HuH-7 (cell line): ENCODE measurements at regions not wholly inside any gene's neighbourhood (a gene's known extent, or its start where the extent isn't known, plus 50 kb on each side); places are given as distances from the start of the nearest gene placed in this dataset.
"Not testable (repeated sequence)": the region's sequence is repeated elsewhere in the genome, so short reads cannot be mapped to it uniquely, and the experiment has no call there.

Experiments
- DNase-seq: peaks from one replicate; pipeline ENCODE4 v3.0.0; 2011; ENCODE audit warnings: low spot score

GRCh38 chr2:87486413-87486812 is 261.5 kb upstream of the PLGLB2 start:
- DNase-seq: not testable (repeated sequence)

- DNase-seq: not testable (repeated sequence)
Observed at GRCh38 chr2:87488021-87488420, 259.9 kb upstream of the PLGLB2 start.

DNA sequence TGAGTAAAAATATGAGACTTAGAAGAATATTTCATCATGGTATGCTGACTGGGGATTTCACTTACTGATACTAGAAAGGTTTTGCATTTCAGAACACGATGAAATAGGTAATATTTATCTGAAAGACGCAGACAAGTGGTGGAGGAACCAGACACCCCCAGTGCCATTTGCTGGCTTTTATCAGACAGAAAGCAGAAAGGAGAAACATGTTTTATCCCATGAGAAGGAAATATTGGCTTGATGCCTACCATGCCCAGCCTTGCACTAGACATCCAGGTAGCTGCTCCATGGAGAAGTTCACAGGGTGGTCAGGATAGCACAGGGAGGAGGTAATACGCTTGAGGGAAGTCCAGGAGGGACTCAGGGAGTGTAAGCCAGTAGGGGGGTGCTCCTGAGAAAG is 258.9 kb upstream of the PLGLB2 start:
- DNase-seq: not testable (repeated sequence)

DNA sequence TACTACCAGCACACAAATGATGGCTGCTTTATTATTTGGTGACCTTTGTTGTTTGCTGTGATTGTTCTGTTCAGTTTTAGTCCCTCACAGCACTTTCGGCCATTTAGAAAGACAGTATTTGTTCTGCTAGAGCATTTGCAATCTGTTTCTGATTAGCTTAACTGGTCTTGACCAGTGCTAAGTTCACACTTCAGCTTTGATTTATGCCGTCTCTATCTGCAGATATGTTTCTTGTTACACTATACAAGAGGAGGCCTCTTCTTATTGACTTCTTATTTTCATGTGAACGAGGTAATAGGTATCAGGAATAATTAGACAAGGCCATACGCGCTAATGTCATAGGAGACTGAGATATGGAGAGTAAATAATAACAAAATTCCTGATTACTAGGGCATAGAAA is 253.0 kb upstream of the PLGLB2 start:
- DNase-seq: not testable (repeated sequence)

GRCh38 chr2:87495455-87495854 is 252.4 kb upstream of the PLGLB2 start:
- DNase-seq: not testable (repeated sequence)

DNA sequence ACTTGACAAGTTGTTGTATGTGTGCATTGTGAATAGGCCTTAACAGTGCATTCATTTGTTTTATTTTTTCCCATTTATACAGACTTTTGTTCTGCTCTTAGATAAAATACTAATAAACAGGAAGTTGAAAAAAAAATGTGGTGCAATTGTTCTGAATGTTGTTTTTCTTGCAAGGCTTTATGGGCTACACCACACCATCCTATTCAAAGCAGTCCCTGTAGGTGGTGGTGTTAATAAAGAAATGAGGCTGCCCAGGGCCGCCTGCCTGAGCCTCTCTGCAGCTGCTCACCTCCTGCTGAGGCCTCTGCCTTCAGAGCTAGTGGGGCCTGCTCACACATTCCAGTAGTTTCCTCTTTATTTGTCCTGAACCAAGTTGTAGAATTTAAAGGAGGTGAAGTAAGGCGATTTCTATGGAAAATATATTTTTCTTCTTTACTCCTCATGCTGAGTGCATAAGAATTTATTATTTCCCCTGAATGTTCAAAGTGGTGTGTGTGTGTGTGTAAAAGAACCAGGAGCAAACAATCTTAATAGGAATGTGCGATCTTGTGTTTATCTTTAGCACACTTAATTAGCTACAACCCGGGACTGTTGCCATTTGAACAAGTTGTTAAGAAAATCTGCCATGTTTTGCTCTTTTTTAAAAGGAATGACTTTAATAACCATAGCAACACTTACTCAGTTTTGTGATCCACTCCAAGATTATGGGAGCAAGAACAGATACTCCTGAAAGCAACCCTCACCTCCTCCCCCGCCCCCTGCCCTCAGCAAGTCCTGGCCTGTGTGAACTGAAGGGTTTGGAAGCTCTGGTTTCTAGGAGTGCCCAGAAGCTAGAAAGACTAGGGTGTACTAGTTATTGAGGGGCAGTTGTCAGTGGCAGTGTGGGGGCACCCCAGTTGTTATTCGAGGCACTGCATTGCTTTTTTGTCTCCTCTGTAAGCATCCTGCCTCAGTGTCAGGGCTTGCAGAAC is 251.6 kb upstream of the PLGLB2 start:
- DNase-seq: not testable (repeated sequence)

DNA sequence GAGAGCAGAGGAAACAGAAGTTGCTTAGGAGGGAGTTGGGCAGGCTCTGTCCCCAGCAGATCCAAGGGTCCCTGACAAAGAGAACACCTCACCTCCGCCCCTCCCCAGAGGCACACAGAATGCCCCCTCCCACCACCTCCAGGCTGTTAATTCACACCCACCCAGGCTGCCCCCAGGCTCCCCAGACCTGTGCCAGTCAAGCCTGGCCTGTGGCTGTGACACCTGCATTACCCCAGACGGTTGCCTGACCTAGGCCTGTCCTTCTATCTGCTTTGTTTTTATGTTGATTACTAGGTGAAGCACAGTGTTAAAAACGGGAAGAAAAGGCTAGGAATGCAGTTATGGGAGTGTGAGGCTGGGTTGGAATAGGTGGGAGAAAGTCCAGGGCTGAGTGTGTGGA is 250.8 kb upstream of the PLGLB2 start:
- not testable (repeated sequence) for DNase-seq

GRCh38 chr2:87497700-87498099 is 250.2 kb upstream of the PLGLB2 start:
- DNase-seq: not testable (repeated sequence)

GRCh38 chr2:87498169-87498853 is 249.6 kb upstream of the PLGLB2 start:
- not testable (repeated sequence) for DNase-seq

DNA sequence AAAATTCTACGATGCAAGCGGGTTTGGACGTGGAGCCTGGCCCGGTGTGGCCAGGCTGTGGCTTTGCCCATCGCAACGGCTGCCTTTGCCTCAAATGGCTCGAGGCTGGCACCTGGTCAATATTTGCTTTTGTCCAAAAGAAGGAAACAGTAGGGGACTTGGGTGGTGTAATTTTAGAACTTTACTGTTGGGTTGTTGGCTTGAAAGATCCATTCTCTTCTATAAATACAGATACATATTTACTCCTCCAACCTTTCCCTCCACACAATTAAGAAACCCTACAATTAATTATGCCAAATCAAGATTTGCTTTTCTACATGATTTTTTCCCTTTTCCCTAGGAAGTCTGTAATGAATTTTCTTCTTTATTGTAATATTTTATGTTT is 249.0 kb upstream of the PLGLB2 start:
- DNase-seq: not testable (repeated sequence)

DNA sequence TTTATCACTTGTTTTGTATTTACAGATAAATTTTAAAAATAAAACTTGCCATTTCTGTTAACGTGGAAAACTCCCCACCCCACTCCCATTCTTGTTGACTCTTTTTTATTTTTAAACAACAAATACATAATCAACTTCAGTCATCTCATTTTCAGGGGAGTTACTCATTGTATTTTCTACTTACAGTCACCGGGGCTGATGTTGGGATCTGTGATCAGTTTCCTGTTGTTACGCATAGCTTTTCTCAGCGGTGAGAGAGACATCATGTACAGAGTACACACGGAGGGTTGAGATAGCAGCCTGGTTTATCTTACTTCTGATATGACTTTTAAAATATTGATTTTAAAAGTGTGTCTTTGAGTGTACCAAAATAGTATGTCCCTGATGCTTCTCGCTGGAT is 248.0 kb upstream of the PLGLB2 start:
- not testable (repeated sequence) for DNase-seq

DNA sequence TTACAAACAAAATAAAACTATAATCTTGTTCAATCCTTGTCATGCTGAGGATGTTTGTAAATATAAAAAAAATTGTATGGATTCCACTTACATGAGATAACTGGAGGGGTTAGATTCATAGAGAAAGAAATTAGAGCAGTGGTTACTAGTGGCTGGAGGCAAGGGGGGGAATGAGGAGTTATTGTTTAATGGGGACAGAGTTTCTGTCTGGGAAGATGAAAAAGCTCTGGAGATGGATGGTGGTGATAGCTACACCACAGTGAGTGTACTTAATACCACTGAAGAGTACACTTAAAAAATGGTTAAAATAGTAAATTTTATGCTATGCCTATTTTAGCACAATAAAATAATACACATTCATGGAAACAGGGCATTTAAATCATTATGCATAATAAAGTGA is 247.5 kb upstream of the PLGLB2 start:
- not testable (repeated sequence) for DNase-seq

- not testable (repeated sequence) for DNase-seq
Observed at GRCh38 chr2:87500951-87501350, 246.9 kb upstream of the PLGLB2 start.

DNA sequence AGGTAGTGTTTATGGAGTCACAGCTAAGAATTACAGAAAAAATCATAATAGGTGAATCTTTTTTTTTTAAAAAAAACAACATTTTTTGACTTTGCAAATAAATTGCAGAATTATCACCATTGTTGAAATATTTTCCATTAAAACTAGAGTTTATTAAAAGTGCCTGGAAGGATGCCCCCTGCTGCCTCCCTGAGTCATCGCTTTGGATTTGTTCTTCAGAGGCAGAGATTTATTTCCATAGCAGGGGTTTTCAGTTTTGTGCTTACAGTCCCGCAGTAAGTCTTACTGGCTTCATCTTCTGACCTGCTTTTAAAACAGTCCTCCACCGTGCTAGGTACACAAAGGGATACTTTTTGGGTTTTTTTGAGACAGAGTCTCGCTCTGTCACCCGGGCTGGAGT is 244.9 kb upstream of the PLGLB2 start:
- not testable (repeated sequence) for DNase-seq

- DNase-seq: not testable (repeated sequence)
Observed at GRCh38 chr2:87505239-87505638, 242.6 kb upstream of the PLGLB2 start.

DNA sequence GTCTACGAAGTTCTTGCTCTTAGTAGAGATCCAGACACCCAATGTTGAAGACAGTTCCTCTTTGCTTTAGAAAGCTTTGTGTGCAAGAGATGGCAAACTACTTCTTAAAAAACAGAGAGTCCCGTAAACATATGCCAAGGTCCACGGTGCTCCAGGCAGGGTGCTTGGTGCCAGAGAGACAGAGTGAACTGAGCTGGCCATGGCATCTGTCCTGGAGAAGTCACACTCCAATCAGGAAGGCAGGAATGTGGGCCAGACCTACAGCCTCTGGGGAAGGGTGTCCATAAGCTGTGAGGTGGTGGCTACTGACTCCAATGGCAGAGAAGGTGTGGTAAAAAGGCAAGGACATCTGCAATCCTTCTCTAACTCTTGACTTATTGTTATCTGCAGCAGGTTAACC is 242.0 kb upstream of the PLGLB2 start:
- not testable (repeated sequence) for DNase-seq

GRCh38 chr2:87507378-87508348 is 240.2 kb upstream of the PLGLB2 start:
- not testable (repeated sequence) for DNase-seq

DNA sequence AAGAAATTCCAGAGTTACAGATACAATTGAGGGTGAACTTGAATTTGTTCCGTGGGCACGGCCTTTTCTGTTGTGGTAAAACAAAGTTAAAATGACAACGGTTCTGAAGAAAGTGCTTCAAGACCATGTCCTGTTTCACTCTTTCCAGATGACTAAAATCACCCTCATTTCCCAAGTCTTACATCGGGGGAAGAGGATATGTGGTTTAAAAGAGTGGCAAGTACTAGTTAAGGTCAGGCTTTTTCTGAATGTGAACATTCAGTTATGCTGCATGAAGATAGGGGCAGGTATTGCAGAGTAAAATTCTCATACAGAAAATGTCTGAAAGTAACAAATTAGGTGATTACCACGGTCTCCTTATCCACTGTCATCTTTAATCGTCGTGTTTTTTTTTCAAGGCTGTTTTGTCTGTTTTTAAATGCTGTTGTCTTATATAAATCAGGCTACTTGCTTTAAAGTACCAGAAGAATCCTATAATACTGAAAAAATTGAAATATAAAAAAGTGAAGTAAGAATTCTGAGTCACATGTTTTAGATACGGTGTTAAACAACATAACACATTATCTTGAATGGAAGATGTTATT is 236.6 kb upstream of the PLGLB2 start:
- DNase-seq: not testable (repeated sequence)

DNA sequence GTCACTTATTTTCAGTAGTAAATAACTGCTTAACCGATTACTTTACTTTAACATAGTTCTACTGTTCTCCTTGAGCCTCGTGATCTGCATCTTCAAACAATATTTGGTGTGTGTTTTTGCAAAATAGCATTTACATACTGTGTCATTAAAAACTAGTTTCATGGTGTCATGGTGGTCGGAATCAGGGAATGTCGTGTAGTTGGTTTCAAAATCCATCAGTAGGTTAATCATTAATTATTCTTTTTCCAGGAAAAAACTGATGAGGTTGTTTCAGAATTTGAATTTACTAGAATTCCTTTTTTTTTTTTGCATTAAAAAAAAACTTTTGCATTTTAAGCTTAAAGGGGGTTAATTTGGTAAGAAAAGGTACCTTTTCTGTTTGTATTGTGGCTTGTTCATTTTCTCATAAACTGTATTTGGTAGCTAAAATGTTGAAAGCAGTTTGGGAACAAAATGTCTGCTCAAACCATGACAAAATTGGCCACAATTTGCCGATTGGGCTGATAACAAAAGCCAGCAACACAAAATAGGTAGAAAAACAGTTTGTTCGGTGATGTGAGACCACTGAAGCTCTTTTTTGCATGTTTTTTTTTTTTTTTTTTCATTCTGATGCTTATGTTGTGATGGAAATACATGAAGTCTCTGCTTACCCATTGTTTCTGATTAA is 234.9 kb upstream of the PLGLB2 start:
- not testable (repeated sequence) for DNase-seq

DNA sequence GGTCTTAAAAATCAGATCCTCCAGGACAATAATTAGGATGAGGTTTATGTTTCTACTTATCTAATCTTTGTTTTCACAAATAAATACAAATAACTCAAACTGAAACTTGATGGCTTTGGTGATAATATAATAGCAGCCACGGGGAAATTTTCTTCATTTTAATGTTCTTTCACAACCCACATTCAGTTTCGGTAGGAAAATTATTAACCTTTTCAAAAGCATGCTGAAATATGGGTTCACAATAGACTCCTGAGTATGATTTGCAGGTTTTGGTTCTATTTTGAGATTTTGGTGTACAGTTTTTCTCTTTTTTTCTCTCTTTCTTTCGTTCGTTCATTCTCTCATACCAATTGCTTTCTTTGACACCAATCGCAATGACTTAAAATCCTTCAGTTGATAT is 233.9 kb upstream of the PLGLB2 start:
- not testable (repeated sequence) for DNase-seq

DNA sequence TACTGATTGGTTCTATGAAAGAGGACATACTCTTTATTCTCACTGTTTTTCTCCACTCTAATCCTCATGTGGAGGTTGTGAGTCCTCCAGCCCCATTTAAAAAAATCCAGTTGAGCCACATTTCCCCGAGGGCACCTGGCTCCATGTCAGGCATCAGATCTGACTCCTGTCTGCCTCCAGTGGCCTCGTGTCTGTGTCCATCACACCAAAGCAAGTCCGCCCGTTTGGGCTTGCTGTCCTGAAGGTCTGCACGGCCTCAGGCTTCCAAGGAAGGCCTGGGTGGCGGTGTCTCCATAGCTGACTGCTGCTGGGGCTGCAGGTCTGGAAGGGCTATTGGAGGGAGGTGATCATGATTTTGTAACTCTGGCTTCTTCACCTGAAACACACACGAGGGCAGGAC is 233.4 kb upstream of the PLGLB2 start:
- DNase-seq: not testable (repeated sequence)
